Osteoblast (primary cell): ENCODE measurements at regions not wholly inside any gene's neighbourhood (a gene's known extent, or its start where the extent isn't known, plus 50 kb on each side); places are given as distances from the start of the nearest gene placed in this dataset.

Source experiments
- DNase-seq: peaks from one replicate; pipeline ENCODE4 v3.0.0; 2011; ENCODE audit warnings: low spot score, mixed read lengths; ENCODE audit not compliant: insufficient read length; ENCODE audit errors: missing footprints
- H2AFZ ChIP-seq: 2 replicates; pipeline ENCODE4 v1.6.0; 2011; ENCODE audit warnings: mild to moderate bottlenecking, low read length
- H3K27ac ChIP-seq: 2 replicates; pipeline ENCODE4 v1.5.1; 2011; ENCODE audit warnings: mild to moderate bottlenecking, low read depth, low read length, moderate library complexity
- H3K27me3 ChIP-seq: 2 replicates; pipeline ENCODE4 v1.6.0; 2012; ENCODE audit warnings: mild to moderate bottlenecking, control low read depth, inconsistent platforms, low read length, moderate library complexity; ENCODE audit not compliant: insufficient read depth
- H3K36me3 ChIP-seq: 2 replicates; pipeline ENCODE4 v1.5.1; 2011; ENCODE audit warnings: mild to moderate bottlenecking, low read length, control low read depth, moderate library complexity; ENCODE audit not compliant: insufficient read depth
- H3K4me1 ChIP-seq: 2 replicates; pipeline ENCODE4 v1.5.1; 2011; ENCODE audit warnings: mild to moderate bottlenecking, low read length, control low read depth, moderate library complexity; ENCODE audit not compliant: insufficient read depth
- H3K4me2 ChIP-seq: 2 replicates; pipeline ENCODE4 v1.6.0; 2011; ENCODE audit warnings: mild to moderate bottlenecking, low read length; ENCODE audit not compliant: insufficient read depth
- H3K4me3 ChIP-seq: fragments of 200-600 bp; sonication (generic); 3 replicates; pipeline ENCODE4 v1.5.1; 2012; ENCODE audit warnings: mild to moderate bottlenecking, low read length, inconsistent platforms; ENCODE audit not compliant: insufficient read depth
- H3K79me2 ChIP-seq: 2 replicates; pipeline ENCODE4 v1.6.0; 2012; ENCODE audit warnings: mild to moderate bottlenecking, low read length, control low read depth, inconsistent platforms; ENCODE audit not compliant: insufficient read depth
- H3K9me3 ChIP-seq: 2 replicates; pipeline ENCODE4 v1.5.1; 2011; ENCODE audit warnings: low read depth, low read length, control low read depth
- H4K20me1 ChIP-seq: 2 replicates; pipeline ENCODE4 v1.6.0; 2012; ENCODE audit warnings: mild to moderate bottlenecking, low read length, control low read depth; ENCODE audit not compliant: insufficient read depth
- CTCF ChIP-seq: IDR thresholded peaks from 2 replicates; pipeline ENCODE4 v1.5.1; 2011; ENCODE audit warnings: mild to moderate bottlenecking, low read depth, low read length, moderate library complexity; ENCODE audit errors: extremely low read depth

GRCh38 chr14:38761033-38761432, 342.0 kb downstream of the SEC23A start:
- H3K27ac ChIP-seq = no peak overlapping the region
- no peak overlapping the region for H2AFZ ChIP-seq
- no peaks in the 10 kb centered on the region for H3K79me2 ChIP-seq
- no peak for TF ChIP-seq CTCF
- H3K4me3 ChIP-seq = no peak overlapping the region
- H3K27me3 ChIP-seq = no peaks in the 10 kb centered on the region
- H3K36me3 ChIP-seq = no peaks in the 10 kb centered on the region
- H3K4me1 ChIP-seq = no peaks in the 10 kb centered on the region
- no peaks in the 10 kb centered on the region for H3K9me3 ChIP-seq
- DNase-seq = no peak
- no peak overlapping the region for H3K4me2 ChIP-seq
- H4K20me1 ChIP-seq = no peaks in the 10 kb centered on the region

- TF ChIP-seq CTCF = no peak
- no peak overlapping the region for H3K27ac ChIP-seq
- no peaks in the 10 kb centered on the region for H3K79me2 ChIP-seq
- no peak overlapping the region for H2AFZ ChIP-seq
- no peak overlapping the region for H3K4me2 ChIP-seq
- no peaks in the 10 kb centered on the region for H3K27me3 ChIP-seq
- no peak overlapping the region for H3K4me3 ChIP-seq
- no peaks in the 10 kb centered on the region for H3K9me3 ChIP-seq
- no peaks in the 10 kb centered on the region for H4K20me1 ChIP-seq
- no peaks in the 10 kb centered on the region for H3K4me1 ChIP-seq
- no peak for DNase-seq
- no peaks in the 10 kb centered on the region for H3K36me3 ChIP-seq
These were observed 344.4 kb downstream of the SEC23A start for GRCh38 chr14:38758661-38759060.

GRCh38 chr14:38755036-38755435, 348.0 kb downstream of the SEC23A start:
- Histone ChIP-seq H3K27me3 (no peaks in the 10 kb centered on the region), H3K9me3 (no peaks in the 10 kb centered on the region), H3K27ac (no peak overlapping the region), H3K4me1 (no peaks in the 10 kb centered on the region), H2AFZ (no peak overlapping the region), H3K79me2 (no peaks in the 10 kb centered on the region), H3K36me3 (no peaks in the 10 kb centered on the region), H3K4me3 (no peak overlapping the region), H3K4me2 (no peak overlapping the region), H4K20me1 (no peaks in the 10 kb centered on the region)
- no peak for TF ChIP-seq CTCF
- no peak for DNase-seq

GRCh38 chr14:38752750-38753149, 350.3 kb downstream of the SEC23A start:
- H3K4me2 ChIP-seq = no peak overlapping the region
- no peaks in the 10 kb centered on the region for H3K79me2 ChIP-seq
- no peaks in the 10 kb centered on the region for H3K4me1 ChIP-seq
- H4K20me1 ChIP-seq = no peaks in the 10 kb centered on the region
- no peaks in the 10 kb centered on the region for H3K27me3 ChIP-seq
- no peaks in the 10 kb centered on the region for H3K9me3 ChIP-seq
- no peak overlapping the region for H3K27ac ChIP-seq
- DNase-seq = no peak
- H3K36me3 ChIP-seq = no peaks in the 10 kb centered on the region
- H2AFZ ChIP-seq = no peak overlapping the region
- no peak for TF ChIP-seq CTCF
- H3K4me3 ChIP-seq = no peak overlapping the region
